Omental fat pad (tissue), 3 donors: ENCODE measurements at regions not wholly inside any gene's neighbourhood (a gene's known extent, or its start where the extent isn't known, plus 50 kb on each side); places are given as distances from the start of the nearest gene placed in this dataset.

ENCODE experiments used
- ATAC-seq: fragments of 150-250 bp; one replicate; pipeline ENCODE4 v1.9.1; 2016; ENCODE audit warnings: mild to moderate bottlenecking, moderate library complexity; ENCODE audit not compliant: low FRiP score
- DNase-seq: peaks from one replicate; pipeline ENCODE4 v3.0.0-alpha.2; 2019; ENCODE audit warnings: low spot score
- CTCF ChIP-seq, 3 donors: fragments of 450-650 bp; IDR thresholded peaks; one replicate each; pipeline ENCODE4 v1.5.1; 2016 to 2017; ENCODE audit warnings: antibody characterized with exemption in 3 of 3, mild to moderate bottlenecking in 3 of 3, moderate library complexity in 2 of 3

- no peak for ATAC-seq
- DNase-seq: no peak
- TF ChIP-seq CTCF (IDR thresholded peaks at IDR 0.05): no peak
These were observed 755.7 kb upstream of the HS6ST1 start for GRCh38 chr2:129074298-129074920.

- DNase-seq (no peak), ATAC-seq (no peak)
- TF ChIP-seq CTCF (IDR thresholded peaks at IDR 0.05): no peak
These were observed 759.9 kb upstream of the HS6ST1 start for GRCh38 chr2:129078548-129078947.

- DNase-seq: no peak
- no peak for TF ChIP-seq CTCF (IDR thresholded peaks at IDR 0.05)
- no peak for ATAC-seq
These were observed 762.2 kb upstream of the HS6ST1 start for GRCh38 chr2:129080715-129081476.

GRCh38 chr2:129085386-129085785, 766.7 kb upstream of the HS6ST1 start:
- no peak for ATAC-seq
- DNase-seq: no peak
- no peak for TF ChIP-seq CTCF (IDR thresholded peaks at IDR 0.05)

- no peak for DNase-seq
- ATAC-seq: peak; percentile 95
- no peak for TF ChIP-seq CTCF (IDR thresholded peaks at IDR 0.05)
These were observed 768.6 kb upstream of the HS6ST1 start for GRCh38 chr2:129087133-129087813.

GRCh38 chr2:129091620-129092019, 773.0 kb upstream of the HS6ST1 start:
- no peak for TF ChIP-seq CTCF (IDR thresholded peaks at IDR 0.05)
- DNase-seq (no peak), ATAC-seq (no peak)
